Activated CD4-positive, CD25-positive, alpha-beta regulatory T cell treated with anti-CD3 and anti-CD28 coated beads, Interleukin-2, amount 50 U/mL, for 24 hours (primary cell): ENCODE measurements at regions not wholly inside any gene's neighbourhood (a gene's known extent, or its start where the extent isn't known, plus 50 kb on each side); places are given as distances from the start of the nearest gene placed in this dataset.
"Not testable (repeated sequence)": the region's sequence is repeated elsewhere in the genome, so short reads cannot be mapped to it uniquely, and the experiment has no call there.

ENCODE experiments used
- ATAC-seq, 2 donors: fragments of 150-1000 bp; cut with Tn5 transposase; one replicate each; pipeline ENCODE4 v1.10.0; 2021; ENCODE audit warnings: mild to moderate bottlenecking in 1 of 2, moderate library complexity in 1 of 2

GRCh38 chr13:86584301-86584700, 785.1 kb upstream of the SLITRK6 start:
- ATAC-seq = no peak

GRCh38 chr13:86585835-86586234, 786.6 kb upstream of the SLITRK6 start:
- ATAC-seq = no peak

DNA sequence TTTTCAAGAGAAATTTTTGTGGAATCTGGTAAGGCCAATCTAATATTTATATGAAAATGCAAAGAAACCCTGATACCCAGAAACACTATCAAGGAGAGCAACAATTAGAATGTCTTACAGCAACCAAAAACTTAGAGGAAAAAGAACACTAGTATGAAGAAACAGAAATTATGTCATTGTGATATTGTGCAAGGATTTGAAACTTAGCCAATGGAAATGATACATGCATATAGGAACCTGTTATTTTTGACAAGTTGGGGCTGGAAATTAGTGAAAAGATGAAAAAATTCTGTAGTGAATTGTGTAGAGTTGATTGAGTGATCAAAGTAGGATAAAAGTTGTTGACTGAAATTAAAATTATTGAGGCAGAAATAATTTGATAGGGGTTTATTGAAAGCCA, 792.6 kb upstream of the SLITRK6 start:
- ATAC-seq = no peak

DNA sequence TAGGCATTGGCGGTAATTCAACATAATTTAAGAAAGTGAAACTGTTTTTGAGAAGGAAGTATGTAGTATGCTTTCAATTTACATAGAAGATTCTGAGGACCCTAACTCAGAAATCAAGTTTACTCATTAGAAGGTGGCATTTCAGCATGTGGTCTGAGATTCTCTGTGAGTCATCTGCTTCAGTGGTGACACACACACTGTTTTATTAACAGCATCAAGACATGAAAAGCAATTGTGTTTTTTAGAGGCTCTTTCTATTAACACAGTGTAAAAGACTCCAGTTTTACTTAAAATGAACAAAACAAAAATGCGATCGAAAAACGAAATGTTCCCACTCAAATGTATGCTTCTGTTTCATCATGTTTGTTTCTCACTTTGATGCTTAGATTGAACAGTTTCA, 802.1 kb upstream of the SLITRK6 start:
- ATAC-seq = no peak

GRCh38 chr13:86606264-86606663, 807.0 kb upstream of the SLITRK6 start:
- no peak for ATAC-seq

DNA sequence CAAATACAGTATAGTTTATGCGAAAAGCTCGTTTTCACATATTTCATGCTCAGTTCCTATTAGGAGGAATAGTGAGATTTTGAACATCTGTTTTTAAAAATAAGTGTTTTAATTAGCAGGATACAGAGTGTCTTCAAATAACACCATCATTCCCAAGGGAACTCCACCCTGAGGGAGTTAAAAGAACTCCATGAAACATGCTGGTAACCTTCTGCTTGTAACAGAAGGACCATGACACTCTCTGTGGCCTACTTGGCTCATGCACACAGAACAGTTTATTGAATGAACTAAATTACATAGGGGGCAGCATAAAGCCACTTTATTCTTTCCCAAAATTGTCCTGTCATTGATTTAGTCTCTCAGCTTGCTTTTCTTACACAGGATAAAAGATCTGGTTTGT, 809.5 kb upstream of the SLITRK6 start:
- ATAC-seq = no peak

DNA sequence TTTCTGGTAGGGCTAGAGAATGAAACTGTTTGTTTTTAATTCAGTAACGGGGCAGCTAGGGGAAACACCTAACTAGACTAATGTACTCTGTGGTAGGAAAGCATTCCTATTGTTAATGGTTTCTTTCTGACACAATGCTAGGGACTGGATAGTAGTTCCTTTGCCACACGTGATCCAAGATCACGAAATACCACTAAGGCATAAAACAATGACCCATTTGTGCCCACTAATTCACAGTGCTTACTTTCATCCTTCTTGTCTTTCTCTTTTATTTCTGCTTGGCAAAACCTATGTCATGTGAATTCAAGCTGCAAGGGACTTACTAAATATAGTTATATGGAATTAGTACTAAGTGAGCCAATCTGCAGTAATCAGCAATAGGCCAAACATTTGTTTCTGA, 834.1 kb upstream of the SLITRK6 start:
- ATAC-seq = no peak

DNA sequence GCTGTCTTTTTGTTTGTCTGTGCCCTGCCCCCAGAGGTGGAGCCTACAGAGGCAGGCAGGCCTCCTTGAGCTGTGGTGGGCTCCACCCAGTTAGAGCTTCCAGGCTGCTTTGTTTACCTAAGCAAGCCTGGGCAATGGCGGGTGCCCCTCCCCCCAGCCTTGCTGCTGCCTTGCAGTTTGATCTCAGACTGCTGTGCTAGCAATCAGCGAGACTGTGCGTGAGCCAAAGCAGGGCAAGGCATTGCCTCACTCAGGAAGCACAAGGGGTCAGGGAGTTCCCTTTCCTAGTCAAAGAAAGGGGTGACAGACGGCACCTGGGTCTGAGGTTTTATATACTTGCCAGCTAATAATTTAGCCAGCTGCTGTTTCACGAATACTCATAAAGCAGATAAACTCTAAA, 852.0 kb upstream of the SLITRK6 start:
- ATAC-seq = not testable (repeated sequence)

GRCh38 chr13:86653009-86653408, 853.8 kb upstream of the SLITRK6 start:
- ATAC-seq = no peak

GRCh38 chr13:86655561-86655960, 856.3 kb upstream of the SLITRK6 start:
- ATAC-seq = no peak

GRCh38 chr13:86660090-86660489, 860.9 kb upstream of the SLITRK6 start:
- no peak for ATAC-seq

DNA sequence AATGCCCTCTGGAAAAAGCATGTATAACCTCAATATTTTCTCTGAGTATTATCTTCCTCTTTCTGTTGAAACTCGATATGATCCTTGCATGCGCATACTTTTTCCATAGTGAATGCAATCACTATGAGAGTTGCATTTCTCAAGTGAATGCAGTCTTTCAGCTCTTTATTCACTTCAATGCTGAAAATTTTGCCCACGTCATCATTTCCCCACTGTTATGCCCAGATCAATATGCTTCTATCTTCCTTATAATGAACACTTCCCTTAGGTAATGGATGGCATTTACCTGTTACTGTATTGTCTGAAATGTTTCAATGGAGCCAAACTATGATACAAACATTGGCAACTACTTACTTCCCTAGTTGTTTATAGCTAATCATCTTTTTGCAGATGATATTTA, 866.6 kb upstream of the SLITRK6 start:
- ATAC-seq = no peak

GRCh38 chr13:86673931-86674431, 874.8 kb upstream of the SLITRK6 start:
- no peak for ATAC-seq

DNA sequence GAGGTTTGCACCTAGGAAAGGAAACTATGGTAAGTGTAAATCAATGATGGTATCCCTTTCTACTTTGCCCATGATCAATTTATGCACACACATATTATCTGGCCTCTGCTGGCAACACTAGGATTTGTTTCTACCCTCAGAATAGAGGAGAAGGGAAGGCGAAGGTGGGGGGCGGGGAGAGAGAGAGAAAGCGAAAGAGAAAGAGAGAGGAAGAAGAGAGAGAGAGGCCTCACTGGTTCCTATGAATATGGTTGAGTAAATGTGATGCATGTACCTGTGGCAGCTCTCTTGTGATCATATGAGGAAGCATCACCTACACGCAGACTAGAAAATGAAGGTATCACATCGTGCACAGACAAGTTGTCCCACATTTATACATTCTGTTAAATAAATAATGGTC, 882.0 kb upstream of the SLITRK6 start:
- no peak for ATAC-seq

- ATAC-seq = no peak
These were observed 885.2 kb upstream of the SLITRK6 start for GRCh38 chr13:86684402-86684801.

DNA sequence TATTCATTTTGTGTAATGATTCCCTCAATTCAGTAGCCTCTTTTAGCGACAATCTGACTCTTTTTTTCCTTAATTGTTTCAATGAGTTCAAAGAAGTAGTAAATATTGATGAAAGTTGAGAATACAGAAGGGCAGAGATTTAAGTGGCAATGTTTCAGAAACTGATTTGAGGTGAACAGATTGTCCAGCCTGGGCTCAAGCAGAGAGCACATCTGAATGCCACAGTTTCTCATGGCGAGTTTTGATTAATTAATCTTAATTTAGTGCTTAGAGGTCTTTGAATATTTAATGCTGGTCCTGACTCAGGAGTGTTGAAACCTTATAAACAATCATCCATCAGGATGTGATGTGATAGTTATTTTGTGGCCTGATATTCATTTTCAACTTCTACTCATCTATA, 890.7 kb upstream of the SLITRK6 start:
- ATAC-seq = no peak

GRCh38 chr13:86692291-86692690, 893.1 kb upstream of the SLITRK6 start:
- ATAC-seq = no peak

DNA sequence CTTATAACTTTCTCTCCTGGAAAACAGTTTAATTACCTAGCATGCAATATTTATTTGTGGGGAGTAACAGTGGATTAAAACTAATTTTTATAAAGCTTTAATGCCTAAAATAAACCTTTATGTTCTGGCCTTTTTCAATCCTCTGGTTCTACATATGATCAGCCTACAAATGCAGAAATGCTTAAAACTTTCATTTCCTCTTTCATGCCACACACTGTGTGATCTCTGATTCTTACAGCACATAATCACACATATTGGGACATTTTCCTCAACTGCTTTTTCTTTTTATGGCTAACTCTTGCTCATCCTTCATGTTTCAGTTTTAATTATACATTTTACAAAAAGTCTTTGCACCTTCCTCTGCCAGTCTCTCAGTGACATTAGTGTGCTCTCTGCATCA, 910.8 kb upstream of the SLITRK6 start:
- no peak for ATAC-seq

DNA sequence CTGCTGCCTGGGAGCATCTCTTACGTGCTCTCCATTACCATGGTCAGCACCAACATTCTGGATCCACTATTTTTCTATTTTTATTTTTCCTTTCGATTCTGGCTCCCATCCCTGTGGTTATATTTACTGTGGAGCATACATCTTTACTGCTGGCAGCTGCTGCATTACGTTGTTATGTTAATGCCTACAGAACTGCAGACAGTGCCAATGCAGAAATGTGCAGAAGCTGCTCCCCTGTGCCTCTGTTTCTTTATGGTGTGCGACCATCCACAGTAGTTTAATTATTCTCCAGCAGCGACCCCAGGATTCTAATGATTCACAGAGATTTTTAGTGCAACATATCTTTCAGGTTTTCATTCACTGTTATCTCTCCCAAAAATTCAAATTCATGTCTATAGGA, 911.7 kb upstream of the SLITRK6 start:
- no peak for ATAC-seq

DNA sequence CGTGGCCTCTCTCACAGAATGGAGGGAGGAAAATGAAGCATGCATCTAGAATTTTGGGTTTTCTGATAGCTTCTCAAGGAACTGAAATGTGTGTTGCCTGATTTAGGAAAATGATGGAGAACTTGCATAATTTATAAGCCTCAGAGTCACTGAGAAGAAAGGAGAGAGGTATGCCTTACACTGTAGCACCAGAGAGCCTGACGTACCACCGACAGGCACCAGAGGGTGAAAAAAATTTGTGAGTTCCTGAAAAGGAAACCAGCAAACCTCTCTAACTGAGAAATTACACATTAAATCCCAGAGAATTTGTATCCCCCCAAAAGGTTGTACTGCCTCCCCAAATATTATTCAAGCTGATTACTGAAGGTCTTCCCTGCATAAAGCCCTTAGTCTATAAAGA, 915.3 kb upstream of the SLITRK6 start:
- ATAC-seq = no peak

- no peak for ATAC-seq
These were observed 925.9 kb upstream of the SLITRK6 start for GRCh38 chr13:86725105-86725504.

DNA sequence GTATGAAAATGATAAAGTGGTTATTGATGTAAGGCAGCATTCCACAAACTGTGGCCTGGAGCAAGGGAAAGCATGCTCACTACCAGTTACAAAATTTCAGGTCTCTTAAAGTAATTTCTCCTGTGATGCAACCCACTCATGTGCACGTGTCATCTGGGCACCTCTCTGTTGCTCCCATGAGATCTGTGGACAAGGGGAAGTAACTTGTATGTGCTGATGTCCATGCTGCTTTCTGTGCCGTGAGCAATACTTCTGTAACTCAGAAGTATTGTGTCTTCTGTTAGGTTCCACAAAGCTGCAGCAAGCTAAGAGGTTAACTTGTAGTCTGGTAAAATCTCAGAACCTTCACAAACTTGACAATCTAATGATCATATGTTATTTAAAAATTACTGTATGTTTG, 930.0 kb upstream of the SLITRK6 start:
- no peak for ATAC-seq

DNA sequence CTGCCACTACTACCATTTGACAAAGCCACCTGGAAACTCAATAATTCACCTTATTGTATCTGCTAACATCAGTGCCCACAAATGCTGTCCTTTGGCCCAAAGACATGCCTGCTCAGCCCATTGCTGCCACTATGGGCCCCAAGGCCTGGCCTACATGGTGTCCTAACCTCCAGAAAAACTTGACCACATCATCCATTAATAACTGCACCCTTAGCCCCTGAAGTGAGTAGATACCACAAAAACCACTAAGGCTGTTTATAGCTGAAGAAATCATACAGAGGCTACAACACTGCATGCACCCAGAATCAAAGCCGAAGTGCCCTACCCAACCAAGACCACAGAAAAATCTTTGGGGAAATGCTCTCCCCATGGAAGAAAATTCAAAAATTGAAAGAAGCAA, 932.8 kb upstream of the SLITRK6 start:
- ATAC-seq = no peak

DNA sequence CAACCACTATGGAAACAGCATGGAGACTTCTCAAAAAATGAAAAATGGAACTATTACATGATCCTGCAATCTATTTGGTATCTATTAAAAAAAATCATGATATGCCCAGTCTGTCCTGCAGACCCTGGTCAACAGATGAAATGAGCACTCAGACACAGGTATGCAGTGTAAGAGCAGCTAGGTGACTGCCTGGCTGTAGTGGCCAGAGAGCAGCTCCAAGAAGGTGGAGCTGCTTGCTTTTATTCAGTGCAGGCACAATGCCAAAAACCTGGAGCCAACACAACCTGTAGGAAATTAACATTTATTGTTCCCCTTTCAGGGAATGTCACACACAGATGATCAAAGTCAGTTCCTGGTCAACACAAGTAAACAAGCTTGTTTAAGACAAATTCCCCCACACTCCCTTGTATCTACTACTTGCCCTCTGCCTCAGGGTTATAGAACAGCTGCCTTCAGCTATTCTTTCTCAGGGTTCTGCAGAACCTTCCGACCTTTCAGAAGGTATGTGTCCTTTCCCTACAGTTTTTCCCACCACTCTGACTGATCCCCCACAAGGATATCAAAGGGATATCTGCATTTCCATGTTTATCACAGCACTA, 933.7 kb upstream of the SLITRK5 start:
- no peak for ATAC-seq

GRCh38 chr13:86741762-86742285, 929.3 kb upstream of the SLITRK5 start:
- ATAC-seq = no peak
